Vagina (tissue), 2 donors: ENCODE measurements at regions not wholly inside any gene's neighbourhood (a gene's known extent, or its start where the extent isn't known, plus 50 kb on each side); places are given as distances from the start of the nearest gene placed in this dataset.

Experiments used
- POLR2A ChIP-seq, 2 donors: fragments of 450-650 bp; IDR thresholded peaks; one replicate each; pipeline ENCODE4 v1.6.1; 2017; ENCODE audit warnings: antibody characterized with exemption in 2 of 2, mild to moderate bottlenecking in 2 of 2, moderate library complexity in 2 of 2
- POLR2AphosphoS5 ChIP-seq, 2 donors: sonication (generic); formaldehyde crosslinking; IDR thresholded peaks; one replicate each; pipeline ENCODE4 v1.9.0; 2017; ENCODE audit warnings: antibody characterized with exemption in 2 of 2, mild to moderate bottlenecking in 2 of 2, low read depth in 1 of 2; ENCODE audit not compliant: insufficient read depth in 1 of 2
- TF ChIP-seq, protein P1 (sequence below), 3 experiments: fragments of 450-650 bp in 2 of 3; fragments of 200-600 bp in 1 of 3; sonication (generic) in 1 of 3; IDR thresholded peaks; one replicate each; pipeline ENCODE4 v1.5.1; 2017 to 2019; ENCODE audit warnings: antibody characterized with exemption in 3 of 3, mild to moderate bottlenecking in 2 of 3, moderate library complexity in 2 of 3

DNA sequence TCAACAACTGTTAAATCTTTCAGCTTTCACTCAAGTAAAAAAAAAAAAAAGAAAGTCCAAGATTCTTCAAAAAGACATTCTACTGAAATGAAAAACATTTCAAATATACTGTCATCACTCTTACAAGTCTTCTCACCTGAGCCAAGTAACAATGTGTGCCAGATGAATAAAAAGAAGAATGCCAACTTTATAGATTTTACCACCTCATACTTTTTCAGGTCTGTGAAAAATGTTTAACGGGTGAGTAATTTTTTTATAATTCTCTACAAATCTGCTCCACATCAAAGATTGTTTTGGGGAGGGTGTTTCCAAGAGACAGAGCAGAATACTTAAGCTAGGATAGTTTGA is 181.0 kb upstream of the BMP4 start:
- TF ChIP-seq, protein P1, sequence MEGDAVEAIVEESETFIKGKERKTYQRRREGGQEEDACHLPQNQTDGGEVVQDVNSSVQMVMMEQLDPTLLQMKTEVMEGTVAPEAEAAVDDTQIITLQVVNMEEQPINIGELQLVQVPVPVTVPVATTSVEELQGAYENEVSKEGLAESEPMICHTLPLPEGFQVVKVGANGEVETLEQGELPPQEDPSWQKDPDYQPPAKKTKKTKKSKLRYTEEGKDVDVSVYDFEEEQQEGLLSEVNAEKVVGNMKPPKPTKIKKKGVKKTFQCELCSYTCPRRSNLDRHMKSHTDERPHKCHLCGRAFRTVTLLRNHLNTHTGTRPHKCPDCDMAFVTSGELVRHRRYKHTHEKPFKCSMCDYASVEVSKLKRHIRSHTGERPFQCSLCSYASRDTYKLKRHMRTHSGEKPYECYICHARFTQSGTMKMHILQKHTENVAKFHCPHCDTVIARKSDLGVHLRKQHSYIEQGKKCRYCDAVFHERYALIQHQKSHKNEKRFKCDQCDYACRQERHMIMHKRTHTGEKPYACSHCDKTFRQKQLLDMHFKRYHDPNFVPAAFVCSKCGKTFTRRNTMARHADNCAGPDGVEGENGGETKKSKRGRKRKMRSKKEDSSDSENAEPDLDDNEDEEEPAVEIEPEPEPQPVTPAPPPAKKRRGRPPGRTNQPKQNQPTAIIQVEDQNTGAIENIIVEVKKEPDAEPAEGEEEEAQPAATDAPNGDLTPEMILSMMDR (IDR thresholded peaks at IDR 0.05): no peak
- TF ChIP-seq POLR2AphosphoS5 (IDR thresholded peaks at IDR 0.05; ENCODE audit: insufficient read depth in 1 of 2, low read depth in 1 of 2) (no peak), POLR2A (IDR thresholded peaks at IDR 0.05) (no peak)
